ENCODE measurements at regions not wholly inside any gene's neighbourhood (a gene's known extent, or its start where the extent isn't known, plus 50 kb on each side); places are given as distances from the start of the nearest gene placed in this dataset.

DNA sequence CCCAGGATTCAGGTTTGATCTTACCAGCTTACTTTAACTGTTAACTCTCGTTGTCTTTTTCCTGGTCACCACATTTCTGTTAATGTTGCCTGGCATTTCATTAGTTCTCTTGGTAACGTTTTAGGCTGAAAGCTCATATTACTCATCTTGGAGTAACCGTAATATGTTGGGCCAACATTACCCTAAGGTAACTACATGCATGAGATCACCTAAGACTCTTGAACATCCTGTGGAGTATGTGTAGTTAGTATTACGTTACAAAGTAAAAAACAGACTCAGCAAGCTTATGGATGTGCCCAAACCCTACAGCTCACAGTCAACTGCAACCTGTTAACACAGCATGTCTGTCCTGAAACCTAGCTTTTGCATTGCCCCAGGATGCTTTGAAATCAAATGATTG, 203.3 kb upstream of the HS3ST1 start:
- no peak for TF ChIP-seq POLR2A (IDR thresholded peaks at IDR 0.05)
- TF ChIP-seq, protein P1, sequence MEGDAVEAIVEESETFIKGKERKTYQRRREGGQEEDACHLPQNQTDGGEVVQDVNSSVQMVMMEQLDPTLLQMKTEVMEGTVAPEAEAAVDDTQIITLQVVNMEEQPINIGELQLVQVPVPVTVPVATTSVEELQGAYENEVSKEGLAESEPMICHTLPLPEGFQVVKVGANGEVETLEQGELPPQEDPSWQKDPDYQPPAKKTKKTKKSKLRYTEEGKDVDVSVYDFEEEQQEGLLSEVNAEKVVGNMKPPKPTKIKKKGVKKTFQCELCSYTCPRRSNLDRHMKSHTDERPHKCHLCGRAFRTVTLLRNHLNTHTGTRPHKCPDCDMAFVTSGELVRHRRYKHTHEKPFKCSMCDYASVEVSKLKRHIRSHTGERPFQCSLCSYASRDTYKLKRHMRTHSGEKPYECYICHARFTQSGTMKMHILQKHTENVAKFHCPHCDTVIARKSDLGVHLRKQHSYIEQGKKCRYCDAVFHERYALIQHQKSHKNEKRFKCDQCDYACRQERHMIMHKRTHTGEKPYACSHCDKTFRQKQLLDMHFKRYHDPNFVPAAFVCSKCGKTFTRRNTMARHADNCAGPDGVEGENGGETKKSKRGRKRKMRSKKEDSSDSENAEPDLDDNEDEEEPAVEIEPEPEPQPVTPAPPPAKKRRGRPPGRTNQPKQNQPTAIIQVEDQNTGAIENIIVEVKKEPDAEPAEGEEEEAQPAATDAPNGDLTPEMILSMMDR (IDR thresholded peaks at IDR 0.05) = no peak
- TF ChIP-seq POLR2AphosphoS5 (IDR thresholded peaks at IDR 0.05) = no peak
